Fibroblast of lung (primary cell): ENCODE measurements at regions not wholly inside any gene's neighbourhood (a gene's known extent, or its start where the extent isn't known, plus 50 kb on each side); places are given as distances from the start of the nearest gene placed in this dataset.

ENCODE experiments used
- EZH2 ChIP-seq: IDR thresholded peaks from 2 replicates; pipeline ENCODE4 v1.5.1; 2012; ENCODE audit warnings: low read length, control low read depth, mild to moderate bottlenecking; ENCODE audit errors: missing control alignments
- TF ChIP-seq, protein P1 (sequence below), 2 donors: IDR thresholded peaks in 1 of 2; conservative IDR thresholded peaks in 1 of 2; 1 replicate in 1 of 2; 2 replicates in 1 of 2; pipeline ENCODE4 v1.5.1; 2011 to 2012; ENCODE audit warnings: low read length in 2 of 2, control low read depth in 1 of 2, inconsistent platforms in 1 of 2, low read depth in 1 of 2, mild to moderate bottlenecking in 1 of 2

- TF ChIP-seq, protein P1, sequence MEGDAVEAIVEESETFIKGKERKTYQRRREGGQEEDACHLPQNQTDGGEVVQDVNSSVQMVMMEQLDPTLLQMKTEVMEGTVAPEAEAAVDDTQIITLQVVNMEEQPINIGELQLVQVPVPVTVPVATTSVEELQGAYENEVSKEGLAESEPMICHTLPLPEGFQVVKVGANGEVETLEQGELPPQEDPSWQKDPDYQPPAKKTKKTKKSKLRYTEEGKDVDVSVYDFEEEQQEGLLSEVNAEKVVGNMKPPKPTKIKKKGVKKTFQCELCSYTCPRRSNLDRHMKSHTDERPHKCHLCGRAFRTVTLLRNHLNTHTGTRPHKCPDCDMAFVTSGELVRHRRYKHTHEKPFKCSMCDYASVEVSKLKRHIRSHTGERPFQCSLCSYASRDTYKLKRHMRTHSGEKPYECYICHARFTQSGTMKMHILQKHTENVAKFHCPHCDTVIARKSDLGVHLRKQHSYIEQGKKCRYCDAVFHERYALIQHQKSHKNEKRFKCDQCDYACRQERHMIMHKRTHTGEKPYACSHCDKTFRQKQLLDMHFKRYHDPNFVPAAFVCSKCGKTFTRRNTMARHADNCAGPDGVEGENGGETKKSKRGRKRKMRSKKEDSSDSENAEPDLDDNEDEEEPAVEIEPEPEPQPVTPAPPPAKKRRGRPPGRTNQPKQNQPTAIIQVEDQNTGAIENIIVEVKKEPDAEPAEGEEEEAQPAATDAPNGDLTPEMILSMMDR (conservative IDR thresholded peaks at IDR 0.05 in 1 of 2, IDR thresholded peaks at IDR 0.05 in 1 of 2; ENCODE audit: low read depth in 1 of 2, low read length in 2 of 2) = no peak
- no peak for TF ChIP-seq EZH2
These were observed 420.1 kb upstream of the KLF6 start for GRCh38 chr10:4205113-4205512.
